ENCODE measurements at regions not wholly inside any gene's neighbourhood (a gene's known extent, or its start where the extent isn't known, plus 50 kb on each side); places are given as distances from the start of the nearest gene placed in this dataset.

DNA sequence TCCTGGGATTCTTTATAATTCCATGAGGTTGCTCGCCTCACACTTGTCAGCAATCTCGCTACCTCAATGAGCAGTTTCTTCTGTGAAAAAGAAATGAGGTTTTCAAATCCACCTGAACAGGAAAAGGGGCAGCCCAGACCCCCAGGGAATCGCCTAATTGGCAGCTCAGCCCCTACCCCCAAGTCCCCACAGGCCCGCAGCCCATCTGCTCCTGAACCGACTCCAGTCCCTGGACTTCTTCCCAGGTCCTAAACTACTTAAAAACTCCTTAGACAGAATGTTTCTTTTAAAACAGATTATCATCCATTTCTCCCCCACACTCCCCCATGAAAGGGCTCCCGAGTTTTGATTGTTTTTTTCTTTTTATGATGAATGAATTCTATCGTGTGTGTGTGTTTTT is 89.8 kb downstream of the PMP22 start:
- TF ChIP-seq POLR2A (IDR thresholded peaks at IDR 0.05; ENCODE audit: low read length) (no peak), GATA1 (IDR thresholded peaks at IDR 0.05; ENCODE audit: low read depth, low read length) (no peak)
